Mucosa of gallbladder (tissue), 1 donor: ENCODE measurements at regions not wholly inside any gene's neighbourhood (a gene's known extent, or its start where the extent isn't known, plus 50 kb on each side); places are given as distances from the start of the nearest gene placed in this dataset.
"Not testable (repeated sequence)": the region's sequence is repeated elsewhere in the genome, so short reads cannot be mapped to it uniquely, and the experiment has no call there.

ENCODE experiments used
- DNase-seq: peaks from one replicate; pipeline ENCODE4 v3.0.0-alpha.2; 2020; ENCODE audit warnings: low spot score
- donor health status: DM: no; HTN: no; CAD: no.

GRCh38 chr5:112534067-112534583 is 115.0 kb upstream of the EPB41L4A start:
- DNase-seq, result no peak

- no peak for DNase-seq
Measured at GRCh38 chr5:112534611-112535255, 115.7 kb upstream of the EPB41L4A start.

- DNase-seq, result no peak
Measured at GRCh38 chr5:112535356-112535755, 116.3 kb upstream of the EPB41L4A start.

- not testable (repeated sequence) for DNase-seq
Measured at GRCh38 chr5:112544558-112544957, 125.5 kb upstream of the EPB41L4A start.

- no peak for DNase-seq
Measured at GRCh38 chr5:112546946-112547592, 128.0 kb upstream of the EPB41L4A start.

- DNase-seq, result no peak
Measured at GRCh38 chr5:112548246-112548881, 129.3 kb upstream of the EPB41L4A start.

GRCh38 chr5:112549127-112549526 is 130.1 kb upstream of the EPB41L4A start:
- no peak for DNase-seq

GRCh38 chr5:112549605-112550166 is 130.6 kb upstream of the EPB41L4A start:
- no peak for DNase-seq

GRCh38 chr5:112551419-112552032 is 132.4 kb upstream of the EPB41L4A start:
- peak; percentile 59 for DNase-seq

GRCh38 chr5:112552216-112552615 is 133.1 kb upstream of the EPB41L4A start:
- peak; percentile 18 for DNase-seq

- DNase-seq, result no peak
Measured at GRCh38 chr5:112552791-112553190, 133.7 kb upstream of the EPB41L4A start.

- DNase-seq, result no peak
Measured at GRCh38 chr5:112554101-112554977, 135.3 kb upstream of the EPB41L4A start.

- no peak for DNase-seq
Measured at GRCh38 chr5:112555197-112555596, 136.1 kb upstream of the EPB41L4A start.

GRCh38 chr5:112555691-112556090 is 136.6 kb upstream of the EPB41L4A start:
- no peak for DNase-seq

GRCh38 chr5:112559501-112559900 is 140.4 kb upstream of the EPB41L4A start:
- not testable (repeated sequence) for DNase-seq

- DNase-seq, result no peak
Measured at GRCh38 chr5:112560371-112560770, 141.3 kb upstream of the EPB41L4A start.

- DNase-seq, result no peak
Measured at GRCh38 chr5:112563169-112563826, 144.2 kb upstream of the EPB41L4A start.

GRCh38 chr5:112566251-112566650 is 147.2 kb upstream of the EPB41L4A start:
- no peak for DNase-seq

GRCh38 chr5:112569596-112569995 is 150.5 kb upstream of the EPB41L4A start:
- DNase-seq, result no peak

GRCh38 chr5:112570708-112571444 is 151.8 kb upstream of the EPB41L4A start:
- DNase-seq, result no peak
